Activated CD4-positive, alpha-beta T cell treated with anti-CD3 and anti-CD28 coated beads, Interleukin-2, amount 50 U/mL, for 48 hours (primary cell): ENCODE measurements at regions not wholly inside any gene's neighbourhood (a gene's known extent, or its start where the extent isn't known, plus 50 kb on each side); places are given as distances from the start of the nearest gene placed in this dataset.

Experiments
- DNase-seq, 2 experiments: peaks; one replicate each; pipeline ENCODE4 v3.0.0-alpha.2; 2020

GRCh38 chr2:144595279-144595678 is 75.4 kb upstream of the ZEB2 start:
- DNase-seq = no peak

- no peak for DNase-seq
Measured at GRCh38 chr2:144593803-144594202, 73.9 kb upstream of the ZEB2 start.

GRCh38 chr2:144592500-144593256 is 72.8 kb upstream of the ZEB2 start:
- no peak for DNase-seq

- no peak for DNase-seq
Measured at GRCh38 chr2:144587306-144587705, 67.4 kb upstream of the ZEB2 start.

- no peak for DNase-seq
Measured at GRCh38 chr2:144586476-144586875, 66.6 kb upstream of the ZEB2 start.

- no peak for DNase-seq
Measured at GRCh38 chr2:144583741-144584453, 64.0 kb upstream of the ZEB2 start.

- no peak for DNase-seq
Measured at GRCh38 chr2:144583381-144583729, 63.4 kb upstream of the ZEB2 start.

- DNase-seq = no peak
Measured at GRCh38 chr2:144582651-144583380, 62.9 kb upstream of the ZEB2 start.

- no peak for DNase-seq
Measured at GRCh38 chr2:144580521-144581161, 60.7 kb upstream of the ZEB2 start.

- DNase-seq = no peak
Measured at GRCh38 chr2:144579556-144579955, 59.6 kb upstream of the ZEB2 start.

- DNase-seq = no peak
Measured at GRCh38 chr2:144578099-144578498, 58.2 kb upstream of the ZEB2 start.

- no peak for DNase-seq
Measured at GRCh38 chr2:144572977-144573376, 53.1 kb upstream of the ZEB2 start.

GRCh38 chr2:144571770-144572169 is 51.9 kb upstream of the ZEB2 start:
- no peak for DNase-seq

- no peak for DNase-seq
Measured at GRCh38 chr2:144570566-144570965, 50.6 kb upstream of the ZEB2 start.
